ENCODE measurements at regions not wholly inside any gene's neighbourhood (a gene's known extent, or its start where the extent isn't known, plus 50 kb on each side); places are given as distances from the start of the nearest gene placed in this dataset.

DNA sequence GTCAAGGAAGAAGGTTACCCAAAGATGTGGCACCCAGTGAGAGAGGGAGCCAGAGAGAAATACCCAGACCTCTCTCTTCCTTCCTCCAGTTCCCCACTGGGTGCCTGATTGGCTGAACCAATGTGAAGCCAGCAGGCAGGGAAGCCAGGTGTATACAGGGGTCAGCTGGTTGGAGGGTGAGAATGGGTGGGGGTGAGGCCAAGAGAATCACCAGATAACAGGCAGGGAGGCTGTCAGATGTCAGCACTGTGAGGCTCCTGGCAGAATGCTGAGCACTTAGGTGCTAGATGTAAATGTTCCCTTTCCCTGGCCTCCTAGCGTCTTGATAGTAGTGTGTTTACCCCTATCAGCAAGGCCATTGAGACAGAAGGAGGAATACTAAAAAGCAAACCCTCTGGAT lies 104.0 kb upstream of the MGAT5 start:
- no peak for DNase-seq

DNA sequence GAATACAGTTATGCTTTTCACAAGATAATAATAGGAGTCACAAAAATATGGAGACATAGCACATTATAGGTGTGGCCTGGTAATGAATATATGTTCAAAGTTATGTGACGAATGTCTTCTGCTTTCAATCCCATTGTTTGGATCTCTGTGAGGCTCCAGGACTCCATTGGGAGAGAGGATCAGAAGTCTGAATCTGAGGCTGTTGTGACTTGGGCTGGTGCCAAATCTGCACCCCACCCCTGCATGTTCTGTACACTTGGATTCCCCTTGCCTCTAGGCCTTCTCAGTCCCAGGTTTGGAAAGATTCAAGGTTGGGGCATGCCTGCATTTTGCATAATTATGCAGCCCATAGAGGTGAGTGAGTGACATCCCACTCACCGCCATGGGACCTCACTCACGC lies 103.1 kb upstream of the MGAT5 start:
- no peak for DNase-seq

DNA sequence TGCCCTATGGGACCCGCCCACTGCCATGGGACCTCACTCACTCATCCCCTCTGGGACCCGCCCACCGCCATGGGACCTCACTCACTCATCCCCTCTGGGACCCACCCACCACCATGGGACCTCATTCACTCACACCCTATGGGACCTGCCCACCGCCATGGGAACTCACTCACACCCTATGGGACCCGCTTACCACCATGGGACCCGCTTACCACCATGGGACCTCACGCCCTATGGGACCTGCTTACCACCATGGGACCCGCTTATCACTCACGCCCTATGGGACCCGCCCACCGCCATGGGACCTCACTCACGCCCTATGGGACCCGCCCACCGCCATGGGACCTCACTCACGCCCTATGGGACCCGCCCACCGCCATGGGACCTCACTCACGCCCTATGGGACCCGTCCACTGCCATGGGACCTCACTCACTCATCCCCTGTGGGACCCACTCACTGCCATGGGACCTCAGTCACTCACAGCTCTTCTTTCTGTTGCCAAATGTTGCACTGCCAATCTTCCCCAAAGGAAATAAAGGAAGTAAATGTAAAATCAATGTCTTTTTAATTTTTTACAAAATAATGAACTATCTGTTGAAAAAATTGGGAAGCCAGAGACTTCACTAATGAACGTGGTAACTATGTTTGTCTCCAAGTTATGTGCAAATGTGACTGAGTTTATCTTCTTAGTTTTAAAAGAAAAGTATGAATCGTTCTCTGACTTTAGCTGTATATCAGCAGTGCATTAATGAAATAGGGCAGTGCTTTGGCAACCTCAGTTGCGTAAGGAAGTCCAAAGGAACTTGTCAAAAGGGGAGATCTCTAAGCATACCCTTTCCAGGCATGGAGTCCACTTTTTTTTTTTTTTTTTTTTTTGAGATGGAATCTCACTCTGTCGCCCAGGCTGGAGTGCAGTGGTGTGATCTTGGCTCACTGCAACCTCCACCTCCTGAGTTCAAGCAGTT lies 101.5 kb upstream of the MGAT5 start:
- no peak for DNase-seq

- no peak for DNase-seq
Measured at GRCh38 chr2:134153294-134153880, 100.5 kb upstream of the MGAT5 start.

DNA sequence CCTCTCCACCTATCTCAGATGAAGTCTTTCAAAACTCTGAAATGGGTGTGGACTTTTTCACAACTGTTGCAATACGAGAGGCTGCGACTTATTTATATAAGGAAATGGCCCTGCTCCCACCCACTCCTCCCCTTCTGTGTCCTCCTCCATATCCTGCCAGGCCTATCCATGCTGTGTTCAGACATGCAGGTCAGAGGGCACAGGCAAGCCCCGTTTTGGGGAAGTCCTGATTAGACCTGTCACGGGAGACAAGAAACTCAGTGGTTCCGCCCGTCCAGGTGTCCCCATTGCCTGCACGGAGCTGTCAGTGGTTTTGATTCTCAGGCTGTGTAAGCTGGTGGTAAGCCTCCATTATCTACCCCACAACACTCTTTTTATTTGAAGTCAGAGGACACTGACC lies 99.6 kb upstream of the MGAT5 start:
- DNase-seq: no peak

- no peak for DNase-seq
Measured at GRCh38 chr2:134155134-134155533, 98.7 kb upstream of the MGAT5 start.

GRCh38 chr2:134158295-134158694 lies 95.6 kb upstream of the MGAT5 start:
- no peak for DNase-seq

DNA sequence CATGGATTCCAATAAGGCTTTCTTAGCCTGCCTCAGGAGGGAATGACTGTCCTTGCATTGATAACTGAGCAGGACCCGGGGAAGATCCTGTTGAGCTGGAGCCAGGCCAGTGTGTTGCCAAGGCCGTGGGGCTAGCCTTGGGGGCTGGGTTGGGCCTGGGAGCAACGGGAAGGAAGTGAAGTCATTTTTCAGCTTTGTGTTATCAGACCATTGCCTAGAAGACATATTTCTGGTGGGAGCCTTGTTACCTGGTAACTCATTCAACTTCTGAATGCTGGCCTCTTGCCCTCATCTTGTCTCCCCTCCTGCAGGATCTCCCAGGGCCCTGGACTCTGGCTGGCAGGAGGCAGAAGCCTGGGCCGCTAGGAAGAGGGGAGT lies 92.7 kb upstream of the MGAT5 start:
- DNase-seq: no peak

- no peak for DNase-seq
Measured at GRCh38 chr2:134163336-134163735, 90.5 kb upstream of the MGAT5 start.

DNA sequence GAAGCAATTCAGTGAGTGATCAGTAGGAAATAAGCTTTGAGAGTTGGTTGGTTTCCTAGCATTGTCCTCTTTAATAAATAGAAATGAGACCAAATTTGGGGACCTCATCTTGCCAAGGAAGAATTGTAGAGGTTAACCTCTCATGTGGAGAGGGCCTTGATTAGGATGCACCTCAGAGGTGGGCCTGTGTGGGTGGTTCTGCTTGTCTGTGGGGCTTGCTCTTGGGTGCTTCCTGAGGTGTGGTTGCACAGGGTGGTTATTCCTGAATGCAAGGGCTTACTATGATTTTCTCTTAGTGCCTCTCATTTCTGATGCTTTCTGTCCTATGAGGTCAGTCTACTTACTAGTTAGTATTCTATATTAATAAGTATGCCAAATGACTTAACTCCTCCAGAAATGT lies 89.6 kb upstream of the MGAT5 start:
- DNase-seq: no peak

DNA sequence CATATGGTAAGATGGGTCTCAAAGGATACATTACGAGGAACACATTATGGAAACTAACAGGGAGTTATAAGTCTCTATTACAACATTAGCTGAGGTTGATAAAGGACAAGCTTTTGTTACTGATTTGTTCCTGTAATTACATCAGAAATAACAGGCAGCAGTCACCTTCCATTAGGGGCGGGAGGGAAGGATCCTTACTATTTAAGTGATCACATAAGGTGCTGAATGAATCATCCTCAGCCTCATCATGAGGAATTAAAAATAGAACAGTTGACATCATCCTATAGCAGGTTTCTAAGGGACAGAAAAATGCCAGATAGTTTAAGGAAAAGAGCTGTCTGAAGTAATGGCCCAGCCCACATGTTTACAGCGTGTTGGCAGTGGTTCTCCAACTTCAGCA lies 86.9 kb upstream of the MGAT5 start:
- DNase-seq: no peak

DNA sequence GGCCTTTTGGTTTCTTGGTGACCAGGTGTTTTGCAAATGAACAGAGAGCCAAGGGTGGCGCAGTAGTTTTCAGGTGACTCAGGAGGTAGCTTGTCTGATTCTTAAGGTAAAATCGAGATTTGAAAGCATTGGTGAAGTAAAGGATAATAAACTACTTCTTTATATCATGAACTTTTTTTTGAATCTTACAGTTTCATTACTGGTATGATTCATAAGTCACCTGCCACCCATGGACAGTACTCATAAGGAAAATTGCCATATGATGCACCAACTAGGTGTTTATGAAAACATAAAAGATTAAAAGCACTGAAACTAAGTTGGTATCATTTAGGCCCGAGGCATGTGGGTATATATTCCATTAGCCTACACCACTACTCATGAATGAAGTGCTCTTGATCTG lies 84.1 kb upstream of the MGAT5 start:
- no peak for DNase-seq

- no peak for DNase-seq
Measured at GRCh38 chr2:134170294-134170693, 83.6 kb upstream of the MGAT5 start.

DNA sequence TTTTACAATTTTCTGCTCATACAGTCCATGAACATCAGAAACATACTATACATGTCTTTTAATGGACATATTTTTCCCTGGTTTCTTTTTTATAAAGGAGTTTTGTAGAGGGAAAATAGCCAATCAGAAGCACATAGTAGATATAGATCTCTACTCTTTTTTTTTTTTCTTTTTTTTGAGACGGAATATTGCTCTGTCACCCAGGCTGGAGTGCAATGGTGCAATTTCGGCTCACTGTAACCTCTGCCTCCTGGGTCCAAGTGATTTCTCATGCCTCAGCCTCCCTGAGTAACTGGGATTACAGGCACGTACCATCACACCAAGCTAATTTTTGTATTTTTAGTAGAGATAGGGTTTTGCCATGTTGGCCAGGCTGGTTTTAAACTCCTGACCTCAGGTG lies 83.2 kb upstream of the MGAT5 start:
- DNase-seq: no peak

DNA sequence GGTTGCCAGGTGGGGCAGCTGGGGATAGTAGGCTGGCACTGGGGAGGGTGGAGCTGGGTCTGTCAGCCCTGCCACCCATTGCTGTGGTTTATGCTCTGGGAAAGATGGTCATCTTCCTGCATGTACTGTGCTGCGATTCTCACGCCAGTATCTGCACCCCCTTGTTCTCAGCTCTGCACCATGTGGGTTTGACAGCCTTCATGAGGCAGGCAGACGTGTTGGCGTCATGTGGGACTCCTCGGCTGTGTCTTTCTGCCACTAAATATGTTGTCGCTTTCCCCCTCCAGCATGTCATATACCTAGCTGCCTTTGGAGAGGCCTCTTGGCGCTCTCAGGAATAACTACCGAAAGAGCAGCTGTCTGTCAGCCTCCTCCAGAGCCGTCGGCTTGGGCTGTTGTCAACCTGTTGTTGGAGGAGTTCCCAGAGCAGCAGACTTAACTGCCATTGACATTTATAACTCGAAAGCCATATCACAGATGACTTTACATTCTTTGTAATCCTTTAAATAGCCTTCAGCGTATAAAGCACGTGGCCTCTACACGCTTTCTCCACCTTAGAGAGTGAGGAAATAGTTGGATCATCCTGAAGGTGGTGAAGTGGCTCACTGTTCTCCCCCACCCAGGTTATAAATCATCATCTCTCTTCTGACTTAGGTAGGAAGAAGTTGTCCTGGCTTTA lies 80.4 kb upstream of the MGAT5 start:
- no peak for DNase-seq

- DNase-seq: no peak
Measured at GRCh38 chr2:134174711-134175110, 79.2 kb upstream of the MGAT5 start.

GRCh38 chr2:134175834-134176233 lies 78.0 kb upstream of the MGAT5 start:
- DNase-seq: no peak

GRCh38 chr2:134177351-134177931 lies 76.4 kb upstream of the MGAT5 start:
- no peak for DNase-seq

- no peak for DNase-seq
Measured at GRCh38 chr2:134178138-134178877, 75.6 kb upstream of the MGAT5 start.

DNA sequence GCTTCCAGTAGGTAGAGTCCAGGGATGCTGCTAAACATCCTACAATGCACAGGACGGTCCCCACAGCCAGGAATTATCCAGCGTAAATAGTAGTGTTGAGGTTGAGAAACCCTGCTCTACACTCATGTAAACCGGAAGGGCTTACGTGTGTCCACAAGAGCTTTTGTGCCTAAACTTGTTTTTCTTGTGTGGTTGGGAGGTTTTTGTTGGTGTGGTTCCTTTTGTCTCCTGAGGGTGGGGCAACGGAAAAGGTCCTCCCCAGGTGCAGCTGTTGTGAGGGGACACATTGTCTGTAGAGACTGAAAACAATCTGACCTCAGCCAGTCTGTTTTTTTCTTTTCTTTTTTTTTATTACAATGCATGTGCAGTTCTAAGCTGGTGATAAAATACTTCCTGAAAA lies 72.7 kb upstream of the MGAT5 start:
- DNase-seq: no peak

- DNase-seq: no peak
Measured at GRCh38 chr2:134183679-134184078, 70.2 kb upstream of the MGAT5 start.

GRCh38 chr2:134185639-134186038 lies 68.2 kb upstream of the MGAT5 start:
- DNase-seq: no peak

Measured in NCI-H2081 treated with DMSO at 0.1 percent for 48 hours (cell line).